ENCODE measurements at regions not wholly inside any gene's neighbourhood (a gene's known extent, or its start where the extent isn't known, plus 50 kb on each side); places are given as distances from the start of the nearest gene placed in this dataset.

DNA sequence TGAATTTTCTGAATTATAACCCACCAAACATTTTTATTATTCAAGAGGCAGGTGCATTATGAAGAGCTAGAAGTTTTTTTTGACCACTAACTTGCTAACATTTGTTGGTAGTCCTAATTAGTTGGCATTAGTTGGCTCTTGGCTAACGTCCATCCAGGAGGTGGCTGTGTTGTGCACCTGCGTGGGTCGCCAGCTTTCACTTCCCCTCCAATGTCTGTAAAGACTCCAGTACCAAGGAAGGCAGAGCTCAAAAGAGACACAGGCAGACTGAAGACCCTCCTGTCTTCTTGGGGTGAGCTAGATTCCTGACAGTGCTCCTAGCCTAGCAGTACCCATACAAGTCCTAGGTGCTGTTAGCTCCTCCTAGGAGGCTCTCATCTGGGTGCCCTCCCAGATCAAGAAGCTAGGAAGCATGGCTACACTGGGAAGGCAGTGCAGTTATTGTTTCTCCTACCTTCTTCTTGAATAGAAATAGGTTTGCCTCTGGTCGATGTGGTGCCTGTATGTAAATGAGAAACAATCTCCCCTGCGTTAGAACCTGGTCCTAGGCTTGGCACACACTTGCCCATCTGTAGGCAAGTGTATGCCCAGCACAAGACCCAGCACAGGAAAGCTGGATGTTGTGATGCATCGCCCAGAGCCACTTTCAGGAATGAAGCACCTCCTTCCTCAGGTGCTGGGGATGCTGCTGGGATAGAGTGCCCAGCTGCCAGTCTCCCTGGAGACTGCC, 190.9 kb downstream of the ICE1 start:
- Histone ChIP-seq H3K9me3 (no peaks in the 10 kb centered on the region), H3K4me1 (replicated peaks) (no peaks in the 10 kb centered on the region), H3K4me3 (no peak overlapping the region), H3K27me3 (replicated peaks; ENCODE audit: insufficient read depth) (no peaks in the 10 kb centered on the region), H3K27ac (no peak overlapping the region), H3K36me3 (no peaks in the 10 kb centered on the region)
- 76% methylated on average over 6 of the region's 6 CpGs for WGBS
- no peak for TF ChIP-seq POLR2A (IDR thresholded peaks at IDR 0.05)
- no peak for TF ChIP-seq CTCF (IDR thresholded peaks at IDR 0.05)
- TF ChIP-seq POLR2AphosphoS5 (IDR thresholded peaks at IDR 0.05): no peak
- intact Hi-C loops (cut with DNase I): no loop called here
- DNase-seq (ENCODE audit: low spot score): no peak

DNA sequence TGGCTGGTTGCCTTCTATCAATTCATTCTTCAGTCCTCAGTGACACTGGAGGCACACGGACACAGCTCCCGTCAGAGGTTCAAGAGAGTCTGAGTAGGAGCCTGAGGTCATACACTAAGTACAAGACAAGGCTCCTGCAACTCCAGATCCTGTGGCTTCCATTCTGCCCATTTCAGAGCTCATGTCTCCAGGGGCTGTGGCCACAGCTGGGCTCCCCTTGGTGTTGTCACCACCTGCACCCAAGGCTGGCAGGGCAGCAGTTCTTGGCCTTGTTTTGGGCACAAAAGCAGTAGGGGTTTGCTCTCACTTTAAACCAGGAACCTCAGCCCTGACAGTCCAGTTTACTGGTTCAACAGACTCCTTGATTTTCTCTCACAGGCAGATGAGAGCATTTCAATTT, 189.6 kb downstream of the ICE1 start:
- no peaks in the 10 kb centered on the region for H3K36me3 ChIP-seq
- no peaks in the 10 kb centered on the region for H3K4me1 ChIP-seq (replicated peaks)
- H3K27ac ChIP-seq: no peak overlapping the region
- no peaks in the 10 kb centered on the region for H3K9me3 ChIP-seq
- H3K27me3 ChIP-seq (replicated peaks; ENCODE audit: insufficient read depth): no peaks in the 10 kb centered on the region
- intact Hi-C loops (cut with DNase I): no loop called here
- 86% methylated on average over 2 of the region's 2 CpGs for WGBS
- TF ChIP-seq CTCF (IDR thresholded peaks at IDR 0.05) (no peak), POLR2A (IDR thresholded peaks at IDR 0.05) (no peak), POLR2AphosphoS5 (IDR thresholded peaks at IDR 0.05) (no peak)
- no peak for DNase-seq (ENCODE audit: low spot score)
- H3K4me3 ChIP-seq: no peak overlapping the region

DNA sequence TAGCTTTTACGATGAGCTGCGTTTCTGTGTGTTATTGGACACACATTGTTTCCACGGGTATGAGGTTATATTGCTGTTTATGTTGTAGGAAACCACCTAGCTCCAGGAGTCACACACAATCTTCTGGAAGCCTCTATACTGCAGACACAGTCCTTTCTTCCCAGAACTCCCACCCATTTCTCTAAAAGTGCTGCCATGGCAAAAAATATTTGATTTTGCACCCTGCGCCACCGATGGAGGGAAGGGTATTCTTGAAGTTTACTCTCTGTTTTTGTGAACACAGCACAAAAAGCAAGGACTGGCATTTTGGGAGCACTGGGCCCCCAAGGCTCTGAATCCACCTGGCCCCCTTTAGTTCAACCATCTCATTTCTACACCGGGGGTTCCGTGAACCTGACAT, 187.5 kb downstream of the ICE1 start:
- no peak for TF ChIP-seq CTCF (IDR thresholded peaks at IDR 0.05)
- no peak for TF ChIP-seq POLR2A (IDR thresholded peaks at IDR 0.05)
- no peak overlapping the region for H3K4me3 ChIP-seq
- WGBS: 75% methylated on average over 6 of the region's 7 CpGs
- H3K27me3 ChIP-seq (replicated peaks; ENCODE audit: insufficient read depth): no peaks in the 10 kb centered on the region
- no peak for DNase-seq (ENCODE audit: low spot score)
- intact Hi-C loops (cut with DNase I): no loop called here
- no peaks in the 10 kb centered on the region for H3K9me3 ChIP-seq
- H3K27ac ChIP-seq: no peak overlapping the region
- no peaks in the 10 kb centered on the region for H3K36me3 ChIP-seq
- H3K4me1 ChIP-seq (replicated peaks): no peaks in the 10 kb centered on the region

GRCh38 chr5:5605170-5605764, 182.8 kb downstream of the ICE1 start:
- DNase-seq (ENCODE audit: low spot score): no peak
- no peak for TF ChIP-seq CTCF (IDR thresholded peaks at IDR 0.05)
- no peak for TF ChIP-seq POLR2A (IDR thresholded peaks at IDR 0.05)
- no peak for TF ChIP-seq POLR2AphosphoS5 (IDR thresholded peaks at IDR 0.05)
- no peaks in the 10 kb centered on the region for H3K9me3 ChIP-seq
- intact Hi-C loops (cut with DNase I): no loop called here
- no peaks in the 10 kb centered on the region for H3K27me3 ChIP-seq (replicated peaks; ENCODE audit: insufficient read depth)
- no peaks in the 10 kb centered on the region for H3K4me1 ChIP-seq (replicated peaks)
- no peaks in the 10 kb centered on the region for H3K36me3 ChIP-seq
- no peak overlapping the region for H3K27ac ChIP-seq
- H3K4me3 ChIP-seq: no peak overlapping the region
- 82% methylated on average over 15 of the region's 15 CpGs for WGBS

DNA sequence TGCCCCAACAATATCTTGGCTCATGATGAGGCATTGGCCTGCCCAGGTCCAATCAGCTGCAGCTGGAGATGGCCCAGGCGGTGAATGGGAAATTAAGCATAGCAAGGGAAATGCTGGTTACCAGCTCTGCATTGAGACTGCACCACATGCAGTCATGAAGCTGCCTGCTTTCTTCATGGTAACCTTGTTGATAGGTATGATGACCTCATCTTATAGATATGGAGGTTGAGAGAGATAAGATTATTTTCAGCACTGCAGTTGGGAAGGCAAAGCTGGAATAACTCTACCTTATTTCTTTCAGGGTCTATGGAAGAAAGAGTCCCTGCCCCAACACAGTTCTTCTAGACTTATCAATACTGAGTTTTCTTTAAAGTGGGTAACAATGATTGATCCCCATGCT, 180.1 kb downstream of the ICE1 start:
- Histone ChIP-seq H3K36me3 (no peaks in the 10 kb centered on the region), H3K27me3 (replicated peaks; ENCODE audit: insufficient read depth) (no peaks in the 10 kb centered on the region), H3K4me1 (replicated peaks) (no peaks in the 10 kb centered on the region), H3K9me3 (no peaks in the 10 kb centered on the region), H3K27ac (no peak overlapping the region), H3K4me3 (no peak overlapping the region)
- no peak for DNase-seq (ENCODE audit: low spot score)
- TF ChIP-seq POLR2A (IDR thresholded peaks at IDR 0.05): no peak
- no peak for TF ChIP-seq CTCF (IDR thresholded peaks at IDR 0.05)
- no peak for TF ChIP-seq POLR2AphosphoS5 (IDR thresholded peaks at IDR 0.05)
- WGBS: 81% methylated on average over 1 of the region's 1 CpG
- intact Hi-C loops (cut with DNase I): no loop called here
